VCaP (cell line): ENCODE measurements at regions not wholly inside any gene's neighbourhood (a gene's known extent, or its start where the extent isn't known, plus 50 kb on each side); places are given as distances from the start of the nearest gene placed in this dataset.

ENCODE experiments used
- H3K27ac ChIP-seq: fragments of 450-650 bp; 2 replicates; pipeline ENCODE4 v1.5.1; 2017
- CTCF ChIP-seq: fragments of 450-650 bp; conservative IDR thresholded peaks from 2 replicates; pipeline ENCODE4 v1.5.1; 2017; ENCODE audit warnings: mild to moderate bottlenecking, moderate library complexity

GRCh38 chr3:106228271-106228670, 359.5 kb upstream of the CBLB start:
- TF ChIP-seq CTCF, result no peak
- no peak overlapping the region for H3K27ac ChIP-seq

GRCh38 chr3:106229495-106230278, 360.9 kb upstream of the CBLB start:
- no peak for TF ChIP-seq CTCF
- H3K27ac ChIP-seq, result no peak overlapping the region

- no peak overlapping the region for H3K27ac ChIP-seq
- no peak for TF ChIP-seq CTCF
These were observed 362.3 kb upstream of the CBLB start for GRCh38 chr3:106231086-106231485.

GRCh38 chr3:106232956-106233355, 364.1 kb upstream of the CBLB start:
- no peak for TF ChIP-seq CTCF
- no peak overlapping the region for H3K27ac ChIP-seq

GRCh38 chr3:106239195-106239697, 370.4 kb upstream of the CBLB start:
- TF ChIP-seq CTCF, result no peak

GRCh38 chr3:106241593-106241992, 372.8 kb upstream of the CBLB start:
- H3K27ac ChIP-seq, result no peak overlapping the region
- no peak for TF ChIP-seq CTCF

More at GRCh38 chr3:106239195-106239697, 370.4 kb upstream of the CBLB start:
- no peak overlapping the region for H3K27ac ChIP-seq

GRCh38 chr3:106242781-106243180, 374.0 kb upstream of the CBLB start:
- no peak for TF ChIP-seq CTCF
- no peak overlapping the region for H3K27ac ChIP-seq
